NCI-H1694 treated with DMSO at 0.1 percent for 48 hours (cell line): ENCODE measurements at regions not wholly inside any gene's neighbourhood (a gene's known extent, or its start where the extent isn't known, plus 50 kb on each side); places are given as distances from the start of the nearest gene placed in this dataset.

ENCODE experiments used
- DNase-seq: peaks from one replicate; lab custom pipeline; 2025; lab: John Stamatoyannopoulos, UW

DNA sequence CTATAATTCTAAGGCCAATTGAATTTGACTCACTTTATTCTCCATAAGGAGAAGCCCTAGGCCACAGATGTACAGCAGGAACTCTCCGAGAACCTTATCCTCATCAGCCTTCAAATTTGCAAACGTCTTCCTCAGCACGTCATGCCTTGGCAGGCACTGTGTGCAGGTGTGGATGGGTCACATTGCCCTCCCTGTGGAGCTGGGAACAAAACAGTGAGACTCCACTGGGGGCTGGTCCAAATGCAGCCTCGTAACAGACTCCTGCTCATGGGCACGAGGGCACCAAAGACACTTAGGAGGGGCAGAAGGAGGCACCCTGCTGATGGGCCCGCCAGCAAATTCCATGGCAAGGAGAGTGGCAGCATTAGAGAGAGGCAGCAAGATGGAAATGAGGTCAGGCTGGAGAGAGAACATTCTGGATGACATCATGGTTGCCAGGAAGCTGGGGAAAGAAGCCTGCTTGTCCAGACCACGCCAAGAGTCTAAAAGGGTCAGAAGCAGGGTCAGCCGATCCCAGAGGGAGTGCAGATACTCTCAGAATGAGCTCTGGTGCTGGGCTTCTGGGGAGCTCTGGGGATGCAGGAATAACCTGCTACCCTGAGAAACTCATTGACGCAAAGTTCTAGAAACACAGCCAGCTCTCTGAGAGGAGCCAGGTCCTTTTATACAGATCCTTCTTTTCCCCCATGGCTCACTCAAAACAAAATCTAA lies 242.2 kb downstream of the B3GLCT start:
- no peak for DNase-seq

DNA sequence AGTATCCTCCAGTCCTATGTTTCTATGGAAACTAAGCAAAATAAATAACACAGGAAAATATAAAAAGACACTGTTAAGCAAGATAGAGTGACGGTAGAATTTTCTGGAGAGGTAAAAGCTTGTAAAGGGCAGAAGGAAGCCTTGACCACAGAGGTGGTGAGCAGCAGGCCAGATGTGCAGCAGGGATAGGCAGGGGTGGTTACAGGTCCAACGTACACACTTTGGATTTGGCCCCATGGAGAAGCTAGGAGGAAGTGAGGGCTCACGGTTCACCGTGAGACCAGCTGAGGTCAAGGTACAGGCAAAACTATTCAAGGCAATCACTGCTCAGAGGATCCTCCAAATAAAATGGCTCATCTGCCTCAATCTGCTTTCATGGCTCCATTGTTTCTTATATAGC lies 242.8 kb downstream of the B3GLCT start:
- no peak for DNase-seq

DNA sequence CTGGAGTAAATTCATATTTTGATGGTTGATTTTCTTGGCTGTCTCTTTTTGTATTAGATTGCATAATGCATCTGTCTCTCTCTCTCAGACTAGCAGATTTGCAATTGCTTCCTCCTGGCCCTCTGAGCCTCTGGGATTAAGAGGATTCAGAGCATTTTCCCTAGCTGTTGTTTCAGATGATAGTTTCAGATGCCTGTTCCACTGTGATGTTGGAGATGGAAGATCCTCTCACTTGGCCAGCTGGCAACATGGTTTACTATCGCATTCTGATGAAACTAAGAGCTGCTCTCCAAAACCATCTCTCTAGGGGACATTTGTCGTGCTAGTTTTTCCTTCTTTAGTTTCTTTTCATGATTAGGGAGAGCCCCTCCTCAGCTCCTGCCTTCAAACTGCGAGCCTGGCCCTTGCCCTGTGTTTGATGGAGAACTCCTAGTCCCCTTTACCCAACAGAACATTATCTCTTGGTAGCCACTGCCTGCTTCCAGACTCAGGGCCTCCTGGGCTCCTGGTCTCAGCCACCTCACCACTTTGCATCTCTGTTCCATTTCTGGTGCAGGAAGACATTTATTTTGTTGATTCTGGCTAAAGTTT lies 244.6 kb downstream of the B3GLCT start:
- DNase-seq, result no peak

DNA sequence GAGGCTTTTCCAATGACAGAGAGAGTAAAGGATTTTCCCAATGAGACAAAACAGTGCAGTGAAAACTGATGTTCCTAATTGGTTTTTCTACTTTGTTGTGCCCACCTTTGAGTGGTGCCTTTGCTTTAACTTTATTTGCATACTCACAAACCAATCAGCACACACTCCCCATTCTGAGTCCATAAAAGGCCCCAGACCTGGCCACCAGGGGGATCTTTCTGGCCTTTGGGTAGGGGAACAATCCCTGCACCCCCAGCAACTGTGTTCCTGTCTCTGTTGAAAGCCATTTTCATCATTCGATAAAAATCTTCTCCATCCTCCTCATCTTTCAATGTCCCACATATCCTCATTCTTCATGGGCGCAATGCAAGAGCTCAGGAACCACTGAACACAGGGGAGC lies 252.8 kb downstream of the B3GLCT start:
- no peak for DNase-seq

DNA sequence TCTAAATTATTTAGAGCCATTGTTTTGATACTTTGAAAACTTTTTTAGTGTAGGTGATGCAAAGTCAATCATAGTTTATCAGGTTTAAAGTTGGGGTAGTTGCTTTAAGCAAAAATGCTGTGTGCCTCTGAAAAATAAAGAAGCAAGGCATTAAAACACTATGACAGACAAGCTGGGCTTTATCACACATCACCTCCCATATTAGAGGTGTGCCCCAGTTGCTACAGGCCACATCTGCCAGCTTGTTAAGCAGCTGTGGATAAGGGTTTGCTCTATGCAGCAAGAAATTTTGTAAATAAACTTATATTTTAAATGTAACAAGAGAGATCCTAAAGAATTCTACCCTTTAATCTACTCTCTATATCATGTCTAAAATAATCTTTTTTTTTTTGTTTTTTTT lies 255.8 kb downstream of the B3GLCT start:
- no peak for DNase-seq

DNA sequence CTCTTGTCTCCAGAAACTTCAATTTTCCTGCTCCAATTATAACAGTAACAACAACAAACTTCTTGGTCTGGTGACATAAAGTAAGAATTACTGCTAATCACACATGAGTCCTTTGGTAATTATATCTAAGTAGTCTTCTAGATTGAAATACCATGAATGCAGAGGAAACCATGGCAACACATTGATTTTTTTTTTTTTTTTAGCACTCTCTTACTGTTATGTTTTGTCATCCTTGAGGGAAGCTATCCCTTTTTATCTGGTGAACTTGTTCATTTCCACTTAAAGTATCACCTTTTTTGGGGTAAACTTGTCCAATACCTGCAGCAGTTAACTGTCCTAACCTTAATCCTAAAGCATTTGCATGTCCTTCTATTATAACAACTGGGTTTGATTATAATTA lies 256.3 kb downstream of the B3GLCT start:
- no peak for DNase-seq

DNA sequence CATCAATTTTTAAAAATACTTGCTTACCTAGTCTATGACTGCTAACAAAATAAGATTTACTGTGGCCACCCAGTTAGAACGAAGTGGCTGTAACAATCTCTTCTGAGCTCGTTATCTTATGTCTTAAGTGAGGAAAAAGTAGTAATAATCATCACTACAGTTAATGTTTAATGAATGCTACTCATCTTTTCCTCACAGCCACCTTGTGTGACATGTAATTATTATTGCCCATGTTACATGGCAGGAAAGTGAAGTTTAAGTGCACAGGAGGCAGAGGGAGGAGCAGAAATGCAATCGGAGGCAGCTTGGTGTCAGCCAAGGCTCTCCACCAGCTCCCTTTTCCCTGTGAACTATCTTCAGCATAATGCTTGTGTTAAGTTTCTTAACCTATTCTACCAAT lies 260.3 kb downstream of the B3GLCT start:
- DNase-seq, result no peak

DNA sequence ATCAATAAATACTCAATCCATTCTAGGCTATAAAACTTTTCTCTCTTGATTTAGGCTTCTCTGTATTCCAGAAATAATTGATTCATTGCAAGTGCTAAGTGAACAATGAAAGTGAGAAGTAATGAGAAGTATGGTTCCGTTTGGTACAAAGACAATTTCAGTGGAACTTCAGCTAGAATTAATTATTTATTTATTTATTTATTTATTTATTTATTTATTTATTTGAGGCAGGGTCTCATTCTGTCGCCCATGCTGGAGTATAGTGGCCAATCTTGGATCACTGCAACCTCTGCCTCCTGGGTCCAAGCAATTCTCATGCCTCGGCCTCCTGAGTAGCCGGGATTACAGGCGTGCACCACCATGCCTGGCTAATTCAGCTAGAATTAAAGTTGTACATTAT lies 262.1 kb downstream of the B3GLCT start:
- DNase-seq, result no peak

DNA sequence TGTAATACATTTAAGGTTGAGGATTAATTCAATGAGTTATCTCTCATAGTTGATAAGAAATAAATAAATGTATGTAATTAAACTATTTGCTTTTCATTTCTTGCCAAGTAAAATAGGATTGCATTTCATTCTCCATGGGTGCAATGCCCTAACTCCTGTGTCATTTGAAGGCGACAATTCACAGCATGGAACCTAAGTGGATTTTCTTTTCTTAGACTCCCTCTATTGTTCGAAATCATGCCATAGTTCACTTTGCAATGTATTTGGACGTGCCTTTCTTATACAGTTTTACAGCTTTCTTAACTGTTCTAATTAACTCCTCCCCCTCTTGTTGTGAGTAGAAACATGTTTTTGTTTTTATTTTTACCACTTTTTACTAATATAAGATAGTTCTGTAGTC lies 263.0 kb downstream of the B3GLCT start:
- no peak for DNase-seq

DNA sequence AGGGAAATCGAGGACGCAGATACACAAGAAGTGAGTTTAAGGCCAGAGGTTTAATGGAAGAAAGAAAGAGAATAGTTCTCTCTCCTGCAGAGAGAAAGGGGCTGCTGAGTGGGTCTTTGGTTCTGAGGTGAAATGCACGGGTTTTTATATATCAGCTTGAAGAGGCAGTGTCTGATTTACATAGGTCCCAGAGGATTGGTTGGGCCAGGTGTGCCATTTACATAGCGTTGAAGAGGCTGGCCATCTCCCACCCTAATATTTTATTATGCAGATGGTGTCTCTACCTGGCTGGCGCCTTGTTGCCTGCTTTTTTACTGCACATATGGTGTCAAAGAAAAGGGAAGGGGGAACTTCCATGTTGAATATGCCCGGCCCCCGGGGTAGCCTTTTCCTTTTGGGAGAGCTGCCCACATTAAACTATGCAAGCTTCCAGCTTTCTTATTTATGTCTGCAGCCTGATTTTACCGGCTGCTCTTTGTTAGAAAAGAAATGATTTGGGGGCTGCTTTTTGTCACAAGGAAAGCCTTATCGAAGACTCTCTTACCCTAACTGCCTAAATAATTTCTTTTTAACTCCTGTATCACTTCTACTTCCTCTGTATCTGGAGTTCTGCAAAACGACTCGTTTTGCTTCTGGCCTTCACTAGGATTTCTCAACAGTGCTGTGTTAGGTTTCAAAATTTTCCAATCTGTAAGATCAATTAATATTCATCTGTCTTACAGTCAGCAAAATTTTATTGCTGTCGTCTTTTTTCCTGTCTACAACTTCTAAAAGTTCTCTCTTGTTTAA lies 268.5 kb downstream of the B3GLCT start:
- DNase-seq, result no peak

DNA sequence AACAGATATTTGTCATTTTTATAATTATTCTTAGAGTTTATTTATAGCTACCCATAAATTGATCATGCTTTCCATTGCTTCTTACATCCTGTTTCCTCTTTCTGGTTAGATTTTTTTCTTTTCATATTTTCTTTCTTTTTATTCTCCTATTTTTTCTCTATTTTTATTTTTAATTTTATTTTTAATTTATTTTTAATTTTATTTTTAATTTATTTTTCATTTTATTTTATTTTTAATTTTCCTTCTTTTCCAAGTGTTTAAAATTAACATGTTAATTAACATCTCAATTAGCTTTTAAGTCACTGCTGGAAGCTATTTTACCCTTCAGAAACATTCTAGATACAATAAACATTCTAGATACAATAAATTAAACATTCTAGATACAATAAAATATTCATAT lies 269.6 kb downstream of the B3GLCT start:
- no peak for DNase-seq

DNA sequence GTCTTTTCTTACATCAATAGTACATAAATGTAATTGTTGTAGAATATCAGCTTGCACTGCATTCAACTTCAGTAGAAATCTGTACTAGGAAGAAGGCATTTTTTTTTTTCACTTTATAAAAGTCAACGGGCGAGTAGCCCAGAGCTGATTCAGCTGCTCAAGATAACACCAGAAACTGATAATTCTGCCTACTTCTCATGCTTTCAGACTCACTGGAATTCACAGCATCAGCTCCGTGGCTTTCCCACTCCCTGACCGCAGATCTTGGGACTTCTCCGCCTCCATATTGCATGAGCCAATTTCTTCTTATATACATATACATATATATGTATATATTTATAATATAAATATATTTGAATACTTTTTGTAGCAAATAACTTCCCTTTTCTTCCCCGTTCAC lies 263.1 kb upstream of the RXFP2 start:
- no peak for DNase-seq

DNA sequence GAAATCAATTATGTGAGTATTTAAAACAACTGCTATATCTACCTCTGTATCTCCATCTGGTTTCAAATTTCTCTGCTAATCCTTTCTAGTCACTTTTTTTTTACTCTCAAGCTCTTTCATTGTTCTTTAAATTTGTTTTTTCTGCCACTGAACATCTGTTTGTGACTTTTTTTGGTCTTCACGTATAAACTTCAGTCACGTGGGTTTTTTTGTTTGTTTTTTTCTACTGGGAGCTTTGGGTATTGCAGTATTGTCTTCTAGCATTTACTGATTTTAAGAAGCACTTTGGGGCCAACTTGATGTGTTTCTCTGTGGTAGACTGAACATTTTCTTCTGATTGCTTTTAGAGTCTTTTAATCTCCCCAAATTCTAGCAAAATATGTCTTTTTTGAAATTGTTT lies 262.6 kb upstream of the RXFP2 start:
- DNase-seq, result no peak

DNA sequence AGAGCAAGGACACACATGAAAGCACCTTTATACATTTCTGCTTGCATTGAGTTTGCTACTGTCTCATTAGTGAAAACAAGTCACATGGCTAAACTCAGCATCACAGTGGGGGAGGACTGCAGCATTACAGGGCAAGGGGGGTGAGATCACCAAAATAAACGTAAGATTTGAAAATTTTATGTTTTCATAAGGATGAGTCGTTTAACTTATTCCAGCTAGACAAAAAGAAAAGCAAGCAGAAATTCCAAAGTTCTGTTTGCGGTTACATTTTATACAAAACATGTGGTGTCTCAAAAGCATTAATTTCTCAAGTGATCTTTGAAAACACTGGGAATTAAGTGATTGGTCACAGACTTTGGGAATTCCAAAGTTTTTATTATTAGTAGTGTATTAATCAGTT lies 261.4 kb upstream of the RXFP2 start:
- DNase-seq, result no peak

DNA sequence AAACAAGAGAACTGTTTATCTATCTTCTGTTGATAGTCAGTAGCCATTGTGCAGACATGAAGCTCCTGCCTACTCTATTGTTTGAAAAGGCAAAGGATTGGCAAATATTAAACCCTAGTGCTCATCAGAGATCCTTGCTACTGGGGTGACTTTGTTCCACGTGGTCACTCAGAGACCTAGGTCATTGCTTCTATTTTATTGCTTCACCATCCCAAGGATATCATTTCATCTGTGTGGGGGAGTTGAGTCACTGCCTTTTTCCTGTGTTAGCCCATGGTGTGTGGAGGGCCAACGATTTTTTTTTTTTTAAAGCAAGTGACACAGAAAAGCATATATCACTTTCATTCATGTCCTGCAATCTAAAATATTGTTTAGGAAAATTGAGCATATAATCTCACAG lies 254.1 kb upstream of the RXFP2 start:
- DNase-seq, result no peak

DNA sequence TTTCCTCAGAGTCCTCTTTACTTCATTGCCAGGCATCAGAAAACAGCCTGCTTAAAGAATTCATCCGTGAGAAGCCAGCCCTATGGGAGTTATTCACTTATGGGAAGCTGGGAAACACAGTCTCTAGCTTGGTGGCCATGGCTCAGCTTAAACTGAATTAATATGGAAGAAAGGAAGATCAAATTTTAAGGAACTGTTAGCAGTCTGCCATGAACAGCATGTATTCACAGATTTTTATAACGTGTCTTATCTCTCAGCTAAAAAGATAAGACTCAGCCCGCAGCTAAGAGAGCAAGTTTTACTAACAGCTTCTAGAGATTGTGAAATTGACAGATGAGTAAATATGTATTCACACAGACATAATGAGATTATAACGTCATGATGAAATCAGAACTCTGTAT lies 253.7 kb upstream of the RXFP2 start:
- no peak for DNase-seq

DNA sequence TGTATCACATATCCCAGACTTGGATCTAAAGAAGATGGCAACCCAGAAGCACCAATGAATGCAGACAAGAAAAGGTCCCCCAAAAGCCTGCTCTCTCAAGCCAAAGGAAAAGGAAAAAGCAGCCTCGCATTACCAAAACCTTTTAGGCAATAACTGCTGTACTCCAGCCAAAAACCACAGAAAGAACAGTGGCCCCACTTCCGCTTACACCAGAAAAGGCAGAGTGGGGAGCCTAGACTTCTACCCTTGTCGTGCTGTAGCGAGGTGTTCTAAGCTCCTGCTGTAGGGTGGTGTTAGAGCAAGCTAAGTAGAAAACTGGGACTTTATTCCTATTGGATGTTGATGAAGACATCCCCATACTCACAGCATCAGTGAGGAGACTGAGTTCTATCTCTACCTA lies 244.0 kb upstream of the RXFP2 start:
- no peak for DNase-seq

DNA sequence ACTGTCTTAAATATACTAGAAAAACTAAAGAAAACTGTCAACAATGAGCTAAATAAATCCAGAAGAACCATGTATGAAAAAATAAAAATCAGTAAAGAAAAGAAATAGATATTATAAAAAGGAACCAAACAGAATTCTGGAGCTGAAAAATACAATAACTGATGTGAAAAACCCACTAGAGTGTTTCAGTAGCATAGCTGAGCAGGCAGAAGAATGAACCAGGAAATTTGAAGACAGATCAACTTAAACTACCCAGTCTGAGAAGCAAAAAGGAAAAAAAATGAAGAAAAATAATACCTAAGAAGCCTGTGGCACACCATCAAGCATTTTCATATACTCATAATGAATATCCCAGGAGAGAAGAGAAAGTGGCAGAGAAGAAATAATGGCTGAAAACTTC lies 240.1 kb upstream of the RXFP2 start:
- no peak for DNase-seq

DNA sequence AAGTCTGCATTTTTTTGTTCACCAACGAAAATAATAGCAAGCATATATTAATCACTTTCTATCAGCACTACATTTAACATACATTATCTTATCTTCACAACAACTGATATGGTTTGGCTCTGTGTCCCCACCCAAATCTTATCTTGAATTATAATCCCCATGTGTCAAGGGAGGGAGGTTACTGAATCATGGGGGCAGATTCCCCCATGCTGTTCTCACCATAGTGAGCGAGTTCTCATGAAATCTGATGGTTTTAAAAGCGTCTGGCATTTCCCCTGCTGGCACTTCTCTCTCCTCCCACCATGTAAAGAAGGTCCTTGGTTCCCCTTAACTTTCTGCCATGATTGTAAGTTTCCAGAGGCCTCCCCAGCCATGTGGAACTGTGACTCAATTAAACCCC lies 235.7 kb upstream of the RXFP2 start:
- no peak for DNase-seq

DNA sequence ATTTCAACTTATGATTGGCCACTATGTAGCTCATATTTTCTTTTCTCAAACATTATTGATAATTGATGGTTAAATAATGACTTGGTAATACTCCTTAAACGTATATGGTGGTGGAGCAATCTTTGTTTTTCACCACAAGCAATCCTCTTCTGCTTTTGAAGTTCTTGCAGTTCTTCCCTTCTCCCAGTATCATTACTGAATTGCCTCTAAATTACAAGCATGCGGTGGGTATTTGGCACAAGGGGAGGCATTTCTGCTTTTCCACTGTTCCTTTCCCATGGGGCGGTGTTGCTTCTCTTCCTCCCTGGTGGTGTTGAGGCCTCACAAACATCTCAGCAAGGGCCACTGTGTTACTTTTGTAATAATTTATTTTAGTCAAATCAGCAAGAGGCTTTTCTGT lies 234.4 kb upstream of the RXFP2 start:
- DNase-seq, result no peak

DNA sequence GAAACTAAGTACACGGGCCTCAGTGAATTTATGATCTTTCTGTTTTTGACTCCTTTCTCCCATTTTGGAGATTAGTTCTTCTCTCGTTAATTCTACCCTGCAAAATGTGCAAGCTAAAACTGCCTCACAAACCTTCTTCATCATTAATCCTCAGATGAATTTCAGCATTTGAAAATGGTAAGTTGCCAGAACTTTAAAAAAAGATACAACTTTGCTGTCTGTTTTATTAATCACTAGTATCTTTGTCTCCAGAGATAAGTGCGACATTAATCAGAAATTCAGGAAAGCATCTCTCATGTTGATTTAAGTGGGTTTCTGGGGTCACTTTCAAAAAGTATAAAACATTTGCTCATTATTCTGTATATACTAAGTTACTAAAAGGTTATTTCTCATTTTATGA lies 227.0 kb upstream of the RXFP2 start:
- DNase-seq, result no peak

DNA sequence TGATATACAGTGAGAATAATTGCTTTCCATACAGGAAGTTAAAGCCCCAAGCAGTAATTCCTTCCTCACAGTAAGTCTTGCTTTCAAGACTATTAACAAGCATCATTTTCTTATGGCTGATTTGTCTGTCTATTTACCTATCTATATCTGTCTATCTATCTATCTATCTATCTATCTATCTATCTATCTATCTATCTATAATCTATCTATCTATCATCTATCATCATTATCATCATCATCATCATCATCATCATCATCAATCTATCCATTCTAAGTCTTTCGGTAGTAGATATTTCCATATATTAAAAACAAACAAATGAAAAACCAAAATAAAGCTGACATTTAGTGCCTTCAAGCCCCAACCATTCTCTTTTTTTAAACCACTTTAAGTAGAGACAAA lies 224.4 kb upstream of the RXFP2 start:
- DNase-seq, result no peak

DNA sequence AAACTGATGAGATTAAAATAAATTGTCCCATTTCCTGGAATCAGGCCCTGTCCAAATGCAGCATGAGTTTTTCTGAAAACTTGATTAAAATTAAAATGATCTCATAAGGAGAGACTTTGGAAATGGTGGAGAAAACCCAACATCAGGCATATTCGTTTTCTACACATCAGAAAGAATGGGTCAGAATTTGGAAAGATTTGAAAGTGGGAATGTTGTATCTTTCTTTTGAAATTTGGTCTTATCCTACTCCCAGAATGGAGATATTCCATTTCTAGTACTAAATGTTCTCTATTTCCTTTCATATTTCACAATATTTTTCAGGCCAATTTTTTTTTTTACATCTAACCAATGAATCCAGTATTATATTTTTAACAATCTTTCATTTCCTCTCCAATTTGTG lies 223.9 kb upstream of the RXFP2 start:
- DNase-seq, result no peak

DNA sequence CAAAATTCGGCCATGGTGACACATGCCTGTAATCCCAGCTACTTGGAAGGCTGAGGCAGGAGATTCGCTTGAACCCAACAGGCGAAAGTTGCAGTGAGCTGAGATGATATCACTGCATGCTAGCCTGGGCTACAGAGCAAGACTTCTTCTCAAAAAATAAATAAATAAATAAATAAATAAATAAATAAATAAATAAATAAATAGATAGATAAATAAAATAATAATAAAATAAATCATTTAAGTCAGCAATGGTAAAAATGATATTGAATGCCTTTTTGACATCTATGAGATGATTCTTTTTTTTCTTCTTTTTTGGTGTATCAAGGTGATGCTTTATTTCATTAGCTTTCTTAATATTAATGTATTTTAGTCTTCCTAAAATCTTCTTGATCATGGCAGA lies 221.7 kb upstream of the RXFP2 start:
- DNase-seq, result no peak
